ENCODE measurements at regions not wholly inside any gene's neighbourhood (a gene's known extent, or its start where the extent isn't known, plus 50 kb on each side); places are given as distances from the start of the nearest gene placed in this dataset.

DNA sequence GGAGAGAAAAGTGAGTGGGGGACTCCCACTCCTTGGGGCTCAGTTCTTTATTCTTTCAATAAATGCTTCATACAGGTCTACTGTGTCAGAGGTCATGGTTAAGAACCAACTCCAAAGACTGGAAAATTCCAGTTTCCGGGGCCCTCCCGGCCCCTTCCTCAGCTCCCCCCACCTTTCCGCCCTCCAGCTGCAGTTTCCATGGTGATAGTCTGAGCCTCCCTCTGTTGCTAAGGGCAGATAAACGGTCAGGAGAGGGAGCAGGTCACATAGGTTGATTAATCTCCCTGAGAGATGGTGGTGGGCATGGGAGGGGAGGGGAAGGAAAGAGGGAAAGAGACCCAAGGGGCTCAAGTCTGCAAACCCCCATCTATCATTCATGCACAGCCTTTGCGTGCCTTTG, 131.5 kb upstream of the USP29 start:
- Histone ChIP-seq H3K36me3 (no peaks in the 10 kb centered on the region), H3K27me3 (no peaks in the 10 kb centered on the region), H3K27ac (no peak overlapping the region), H3K4me3 (no peak overlapping the region), H3K9me3 (no peaks in the 10 kb centered on the region), H3K4me1 (no peaks in the 10 kb centered on the region)
- 21 to 25% methylated on average over 5 of the region's 5 CpGs for WGBS, 2 donors
- intact Hi-C loops (cut with DNase I), result no loop called here
- FAIRE-seq, result no peak
- no peak for ATAC-seq
- DNase-seq, result no peak
- TF ChIP-seq, protein P1, sequence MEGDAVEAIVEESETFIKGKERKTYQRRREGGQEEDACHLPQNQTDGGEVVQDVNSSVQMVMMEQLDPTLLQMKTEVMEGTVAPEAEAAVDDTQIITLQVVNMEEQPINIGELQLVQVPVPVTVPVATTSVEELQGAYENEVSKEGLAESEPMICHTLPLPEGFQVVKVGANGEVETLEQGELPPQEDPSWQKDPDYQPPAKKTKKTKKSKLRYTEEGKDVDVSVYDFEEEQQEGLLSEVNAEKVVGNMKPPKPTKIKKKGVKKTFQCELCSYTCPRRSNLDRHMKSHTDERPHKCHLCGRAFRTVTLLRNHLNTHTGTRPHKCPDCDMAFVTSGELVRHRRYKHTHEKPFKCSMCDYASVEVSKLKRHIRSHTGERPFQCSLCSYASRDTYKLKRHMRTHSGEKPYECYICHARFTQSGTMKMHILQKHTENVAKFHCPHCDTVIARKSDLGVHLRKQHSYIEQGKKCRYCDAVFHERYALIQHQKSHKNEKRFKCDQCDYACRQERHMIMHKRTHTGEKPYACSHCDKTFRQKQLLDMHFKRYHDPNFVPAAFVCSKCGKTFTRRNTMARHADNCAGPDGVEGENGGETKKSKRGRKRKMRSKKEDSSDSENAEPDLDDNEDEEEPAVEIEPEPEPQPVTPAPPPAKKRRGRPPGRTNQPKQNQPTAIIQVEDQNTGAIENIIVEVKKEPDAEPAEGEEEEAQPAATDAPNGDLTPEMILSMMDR (IDR thresholded peaks at IDR 0.05), result no peak

DNA sequence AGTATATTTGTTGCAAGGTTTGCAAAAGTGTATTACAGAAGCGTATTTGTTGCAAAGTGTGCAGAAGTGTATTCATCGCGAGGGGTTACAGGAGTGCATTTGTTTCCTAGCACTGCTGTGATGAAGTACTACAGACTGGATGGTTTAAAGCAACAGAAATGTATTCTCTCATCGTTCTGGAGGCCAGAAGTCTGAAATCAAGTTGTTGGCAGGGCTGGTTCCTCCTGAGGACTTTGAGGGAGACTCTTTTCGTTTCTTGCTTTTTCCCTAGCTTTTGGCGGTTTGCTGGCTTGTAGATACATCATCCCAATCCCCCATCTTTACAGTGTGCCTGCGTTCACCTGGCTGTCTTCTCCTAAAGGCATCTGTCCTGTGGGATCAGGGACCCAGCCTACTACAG, 127.9 kb upstream of the USP29 start:
- no peak for FAIRE-seq

DNA sequence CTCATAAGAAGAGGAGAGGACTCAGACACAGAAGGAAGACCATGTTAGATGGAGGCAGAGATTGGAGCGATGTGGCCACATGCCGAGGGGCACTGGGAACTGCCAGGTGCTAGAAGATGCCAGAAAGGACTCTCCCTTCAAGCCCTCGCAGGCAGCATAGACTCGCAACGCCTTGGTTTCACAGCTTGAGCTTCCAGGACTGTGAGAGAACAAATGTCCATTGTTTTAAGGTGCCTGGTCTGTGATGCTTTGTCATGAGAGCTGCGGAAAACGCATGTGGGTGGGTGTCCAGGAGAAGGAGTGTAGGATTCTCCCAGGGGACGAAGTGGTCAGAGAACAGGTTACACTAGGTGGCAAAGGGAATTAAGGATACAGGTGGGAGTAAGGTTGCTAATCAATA, 125.9 kb upstream of the USP29 start:
- WGBS, 2 donors, result 25 to 38% methylated on average over 8 of the region's 8 CpGs
- no peak for FAIRE-seq

More for the DNA sequence above, 127.9 kb upstream of the USP29 start:
- no peak overlapping the region for H3K4me3 ChIP-seq
- H3K27me3 ChIP-seq, result no peaks in the 10 kb centered on the region
- TF ChIP-seq, protein P1 (IDR thresholded peaks at IDR 0.05), result no peak
- intact Hi-C loops (cut with DNase I), result no loop called here
- 63 to 77% methylated on average over 7 of the region's 7 CpGs for WGBS, 2 donors
- H3K4me1 ChIP-seq, result no peaks in the 10 kb centered on the region
- no peaks in the 10 kb centered on the region for H3K9me3 ChIP-seq
- H3K27ac ChIP-seq, result no peak overlapping the region
- ATAC-seq, result no peak
- H3K36me3 ChIP-seq, result no peaks in the 10 kb centered on the region
- no peak for DNase-seq

DNA sequence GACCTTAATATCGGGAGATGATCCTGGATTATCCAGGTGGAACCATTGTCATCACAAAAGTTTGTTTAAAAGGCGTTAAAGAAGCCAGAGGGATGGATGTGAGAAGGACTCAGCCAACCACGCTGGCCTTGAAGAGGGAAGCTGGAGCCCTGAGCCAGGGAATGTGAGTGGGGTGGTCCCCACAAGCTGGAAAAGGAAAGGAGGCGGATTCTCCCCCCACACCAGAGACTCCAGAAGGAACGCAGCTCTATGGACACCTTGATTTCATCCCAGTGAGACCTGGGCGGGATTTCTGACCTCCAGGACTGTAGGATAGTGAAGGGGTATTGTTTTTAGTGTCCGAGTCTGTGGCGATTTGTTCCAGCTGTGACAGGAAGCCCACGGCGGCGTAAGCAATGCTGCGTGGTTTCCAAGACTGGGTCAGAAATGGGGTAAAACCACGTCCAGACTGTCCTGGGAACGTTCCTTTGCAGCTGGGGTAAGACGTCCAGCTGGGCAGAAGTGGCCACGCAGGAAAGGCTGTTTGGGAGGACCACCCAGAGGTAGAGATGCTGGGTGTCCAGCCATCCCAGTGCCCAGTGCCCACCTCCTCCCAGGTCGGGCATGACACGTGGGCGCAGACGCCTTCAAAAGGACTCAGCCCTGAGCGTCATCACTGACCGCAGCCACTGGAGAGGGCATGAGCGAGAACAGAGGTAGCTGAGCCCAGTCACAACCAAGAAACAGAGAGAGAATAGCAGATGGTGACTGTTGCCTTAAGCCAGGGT, 125.4 kb upstream of the USP29 start:
- FAIRE-seq (no peak), DNase-seq (no peak), ATAC-seq (no peak)
- Histone ChIP-seq H3K9me3 (no peaks in the 10 kb centered on the region), H3K4me3 (no peak overlapping the region), H3K36me3 (no peaks in the 10 kb centered on the region), H3K27ac (no peak overlapping the region), H3K4me1 (no peaks in the 10 kb centered on the region), H3K27me3 (no peaks in the 10 kb centered on the region)
- TF ChIP-seq, protein P1 (IDR thresholded peaks at IDR 0.05), result no peak
- 63 to 74% methylated on average over 23 of the region's 23 CpGs for WGBS, 2 donors
- intact Hi-C loops (cut with DNase I), result no loop called here

More for the DNA sequence above, 125.9 kb upstream of the USP29 start:
- Histone ChIP-seq H3K27me3 (no peaks in the 10 kb centered on the region), H3K4me3 (no peak overlapping the region), H3K27ac (no peak overlapping the region), H3K4me1 (no peaks in the 10 kb centered on the region), H3K36me3 (no peaks in the 10 kb centered on the region), H3K9me3 (no peaks in the 10 kb centered on the region)
- ATAC-seq (no peak), DNase-seq (no peak)
- TF ChIP-seq, protein P1 (IDR thresholded peaks at IDR 0.05), result no peak
- intact Hi-C loops (cut with DNase I), result no loop called here

DNA sequence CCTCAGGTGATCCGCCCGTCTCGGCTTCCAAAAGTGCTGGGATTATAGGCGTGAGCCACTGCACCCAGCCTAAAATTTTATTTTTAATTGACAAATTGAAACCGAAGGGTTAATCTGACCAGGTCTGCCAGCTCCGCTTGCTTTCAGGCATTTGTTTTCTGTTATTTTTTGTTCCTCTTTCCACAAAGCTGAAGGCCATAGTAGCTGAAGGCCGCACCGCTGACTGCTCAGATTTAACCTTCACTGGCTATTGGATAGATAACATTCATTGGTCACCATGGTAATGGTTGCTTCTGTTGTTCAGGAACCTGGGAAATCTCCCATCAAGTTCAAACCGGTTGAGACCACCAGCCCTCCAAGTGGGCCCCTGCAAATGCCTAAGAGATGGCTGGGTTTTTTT, 124.5 kb upstream of the USP29 start:
- H3K9me3 ChIP-seq, result no peaks in the 10 kb centered on the region
- no peak overlapping the region for H3K27ac ChIP-seq
- H3K4me3 ChIP-seq, result no peak overlapping the region
- no peaks in the 10 kb centered on the region for H3K36me3 ChIP-seq
- TF ChIP-seq, protein P1 (IDR thresholded peaks at IDR 0.05), result no peak
- WGBS, 2 donors, result 37 to 42% methylated on average over 9 of the region's 9 CpGs
- intact Hi-C loops (cut with DNase I), result no loop called here
- no peak for DNase-seq
- H3K27me3 ChIP-seq, result no peaks in the 10 kb centered on the region
- FAIRE-seq, result no peak
- no peak for ATAC-seq
- H3K4me1 ChIP-seq, result no peaks in the 10 kb centered on the region

Measured in pancreas (tissue), 10 donors.